ENCODE measurements at regions not wholly inside any gene's neighbourhood (a gene's known extent, or its start where the extent isn't known, plus 50 kb on each side); places are given as distances from the start of the nearest gene placed in this dataset.

GRCh38 chr5:96200641-96201040 lies 232.4 kb downstream of the PCSK1 start:
- TF ChIP-seq CTCF (IDR thresholded peaks at IDR 0.05) = no peak
- TF ChIP-seq REST (IDR thresholded peaks at IDR 0.05; ENCODE audit: insufficient read depth in 1 of 2, low read depth in 2 of 2, low read length in 1 of 2) = no peak
- no peak for TF ChIP-seq SIN3A (IDR thresholded peaks at IDR 0.05; ENCODE audit: borderline replicate concordance, insufficient read depth, low read depth, low read length)
- TF ChIP-seq POLR2AphosphoS5 (IDR thresholded peaks at IDR 0.05; ENCODE audit: low read depth, low read length) = no peak
